Adrenal gland (tissue), 9 donors: ENCODE measurements at regions not wholly inside any gene's neighbourhood (a gene's known extent, or its start where the extent isn't known, plus 50 kb on each side); places are given as distances from the start of the nearest gene placed in this dataset.

Source experiments
- DNase-seq, 7 donors: peaks; one replicate each; pipeline ENCODE4 v3.0.0-alpha.2; 2019 to 2020
- H3K27ac ChIP-seq, 5 donors: fragments of 200-600 bp; sonication (generic) in 4 of 5; 1 replicate in 3 of 5; 2 replicates in 2 of 5; pipeline versions ENCODE4 v1.5.1 to v1.8.0; 2016 to 2020; ENCODE audit warnings: mild to moderate bottlenecking in 1 of 5
- H3K27me3 ChIP-seq: fragments of 200-600 bp; 2 replicates; pipeline ENCODE4 v1.8.0; 2021
- H3K36me3 ChIP-seq, 2 donors: fragments of 200-600 bp; replicated peaks in 1 of 2; 1 replicate in 1 of 2; 2 replicates in 1 of 2; pipeline versions ENCODE4 v1.5.1 to v1.8.0; 2018 to 2022
- H3K4me1 ChIP-seq, 2 donors: fragments of 200-600 bp; replicated peaks in 1 of 2; 1 replicate in 1 of 2; 2 replicates in 1 of 2; pipeline versions ENCODE4 v1.5.1 to v1.8.0; 2018 to 2021
- H3K4me3 ChIP-seq, 4 donors: fragments of 200-600 bp; sonication (generic) in 3 of 4; one replicate each; pipeline ENCODE4 v1.5.1; 2016 to 2018
- H3K9me3 ChIP-seq, 3 donors: fragments of 200-600 bp; sonication (generic) in 1 of 3; replicated peaks in 1 of 3; 1 replicate in 2 of 3; 2 replicates in 1 of 3; pipeline versions ENCODE4 v1.5.1 to v1.8.0; 2016 to 2021
- POLR2A ChIP-seq, 2 donors: fragments of 450-650 bp; IDR thresholded peaks; one replicate each; pipeline ENCODE4 v1.6.1; 2017; ENCODE audit warnings: antibody characterized with exemption in 2 of 2, mild to moderate bottlenecking in 2 of 2, moderate library complexity in 1 of 2
- WGBS, 4 donors: extraction: QIAGEN DNeasy Blood & Tissue Kit in 2 of 4; methylation state at CpG; one replicate each; pipeline versions ENCODE4 v1.1.5 to v1.1.7; 2013 to 2017; 5-methylcytosine and 5-hydroxymethylcytosine counted together
- intact Hi-C, 2 donors: fragments of 100-400 bp; cut with DNase I; formaldehyde crosslinking; loops; one replicate each; pipeline versions ENCODE4 v1.14.1 to v1.15.0; 2022 to 2023
- TF ChIP-seq, protein P1 (sequence below), 6 experiments: fragments of 450-650 bp in 4 of 6; fragments of 200-600 bp in 2 of 6; sonication (generic) in 1 of 6; IDR thresholded peaks; 1 replicate in 5 of 6; 2 replicates in 1 of 6; pipeline versions ENCODE4 v1.5.1 to v1.8.0; 2016 to 2021; ENCODE audit warnings: antibody characterized with exemption in 6 of 6, mild to moderate bottlenecking in 2 of 6, moderate library complexity in 1 of 6
- donor health status: healthy with polysubstance abuse.
- donor health status: Bipolar disorder and iron deficiency.
- donor health status: DM: yes; HTN: yes; CAD: no.
- donor health status: DM: no; HTN: no; CAD: no.
- donor health status: DM: no; HTN: no; CAD: no.

DNA sequence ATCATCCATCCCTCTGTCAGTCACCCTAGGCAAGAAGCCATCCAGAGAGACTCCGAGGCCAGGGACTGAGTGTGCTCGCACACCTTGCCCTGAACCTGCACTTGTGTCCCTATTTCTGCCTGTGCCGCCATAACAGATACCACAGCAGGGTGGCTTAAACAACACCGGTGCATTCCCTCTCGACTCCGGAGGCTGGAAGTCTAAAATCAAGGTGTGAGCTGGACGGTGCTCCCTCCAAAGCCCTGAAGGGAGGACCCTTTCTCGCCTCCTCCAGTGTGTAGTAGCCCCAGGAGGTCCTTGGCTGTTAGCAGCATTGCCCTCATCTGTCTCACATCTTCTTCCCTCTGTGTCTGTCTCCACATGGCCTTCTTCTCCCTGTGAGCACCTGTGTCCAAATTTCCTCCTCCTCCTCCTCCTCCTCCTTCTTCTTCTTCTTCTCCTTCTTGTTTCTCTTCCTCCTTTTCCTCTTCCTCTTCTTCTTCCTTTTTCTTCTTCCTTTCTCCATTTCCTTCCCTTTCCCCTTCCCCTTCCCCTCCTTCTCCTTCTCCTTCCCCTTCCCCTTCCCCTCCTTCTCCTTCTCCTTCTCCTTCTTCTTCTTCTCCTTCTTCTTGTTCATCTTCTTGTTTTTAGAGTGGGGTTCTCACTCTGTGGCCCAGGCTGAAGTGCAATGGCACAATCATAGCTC is 98.1 kb upstream of the ENPP6 start:
- Histone ChIP-seq H3K9me3 (no peaks in the 10 kb centered on the region), H3K4me1 (no peaks in the 10 kb centered on the region), H3K27ac (no peak overlapping the region), H3K36me3 (no peaks in the 10 kb centered on the region), H3K4me3 (no peak overlapping the region), H3K27me3 (no peaks in the 10 kb centered on the region)
- no peak for TF ChIP-seq POLR2A (IDR thresholded peaks at IDR 0.05)
- TF ChIP-seq, protein P1, sequence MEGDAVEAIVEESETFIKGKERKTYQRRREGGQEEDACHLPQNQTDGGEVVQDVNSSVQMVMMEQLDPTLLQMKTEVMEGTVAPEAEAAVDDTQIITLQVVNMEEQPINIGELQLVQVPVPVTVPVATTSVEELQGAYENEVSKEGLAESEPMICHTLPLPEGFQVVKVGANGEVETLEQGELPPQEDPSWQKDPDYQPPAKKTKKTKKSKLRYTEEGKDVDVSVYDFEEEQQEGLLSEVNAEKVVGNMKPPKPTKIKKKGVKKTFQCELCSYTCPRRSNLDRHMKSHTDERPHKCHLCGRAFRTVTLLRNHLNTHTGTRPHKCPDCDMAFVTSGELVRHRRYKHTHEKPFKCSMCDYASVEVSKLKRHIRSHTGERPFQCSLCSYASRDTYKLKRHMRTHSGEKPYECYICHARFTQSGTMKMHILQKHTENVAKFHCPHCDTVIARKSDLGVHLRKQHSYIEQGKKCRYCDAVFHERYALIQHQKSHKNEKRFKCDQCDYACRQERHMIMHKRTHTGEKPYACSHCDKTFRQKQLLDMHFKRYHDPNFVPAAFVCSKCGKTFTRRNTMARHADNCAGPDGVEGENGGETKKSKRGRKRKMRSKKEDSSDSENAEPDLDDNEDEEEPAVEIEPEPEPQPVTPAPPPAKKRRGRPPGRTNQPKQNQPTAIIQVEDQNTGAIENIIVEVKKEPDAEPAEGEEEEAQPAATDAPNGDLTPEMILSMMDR (IDR thresholded peaks at IDR 0.05), result no peak
- 92 to 97% (median 95%) methylated on average over 8 of the region's 8 CpGs for WGBS, 4 donors
- DNase-seq, result peak in 1 of 7 donors; percentile 35
- intact Hi-C loops, result no loop called here

DNA sequence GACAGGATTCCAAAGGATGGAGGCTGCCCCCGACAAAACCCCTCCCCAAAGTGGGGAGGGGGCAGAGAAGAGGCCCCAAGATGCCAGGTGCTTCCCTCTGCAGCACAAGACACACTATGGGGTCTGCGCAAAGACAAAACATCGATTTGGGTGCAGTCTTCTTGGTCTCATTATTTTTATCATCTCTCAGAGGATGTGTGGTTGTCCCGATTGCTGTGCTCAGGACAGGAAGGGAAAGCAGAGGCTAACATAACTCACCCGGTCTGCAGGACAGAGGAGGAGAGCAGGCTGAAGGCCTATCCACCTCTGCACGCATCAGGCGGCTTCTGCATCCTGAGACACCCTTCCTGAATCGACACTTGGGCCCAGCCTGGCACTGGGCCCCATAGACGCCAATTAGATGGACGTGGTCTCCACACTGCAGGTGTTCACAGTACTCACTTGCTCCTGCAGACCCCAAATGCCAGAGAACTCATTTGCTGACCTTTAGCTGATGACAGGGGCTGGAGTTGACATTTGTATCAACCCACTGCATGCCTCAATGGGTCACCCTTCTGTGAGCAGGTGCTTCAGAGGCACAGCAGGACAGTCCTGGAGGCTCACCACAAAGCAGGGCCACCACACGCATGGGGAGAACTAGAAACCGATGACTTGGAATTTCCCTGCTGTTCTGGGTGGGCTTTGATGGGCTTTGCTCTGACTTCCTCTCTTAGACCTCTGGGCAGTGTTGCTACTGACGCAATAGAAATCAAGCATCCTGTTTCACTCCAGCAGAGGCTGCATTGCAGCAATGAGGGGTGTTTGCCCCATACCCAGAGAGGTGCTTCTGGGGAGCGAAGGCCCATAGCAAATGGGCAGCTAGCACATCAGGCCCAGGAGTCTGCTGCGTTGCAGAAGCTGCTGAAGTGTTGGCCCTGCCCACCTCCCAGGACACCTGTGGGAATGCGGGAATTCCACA is 96.3 kb upstream of the ENPP6 start:
- Histone ChIP-seq H3K4me3 (no peak overlapping the region), H3K4me1 (no peaks in the 10 kb centered on the region), H3K9me3 (no peaks in the 10 kb centered on the region), H3K27me3 (no peaks in the 10 kb centered on the region), H3K36me3 (no peaks in the 10 kb centered on the region), H3K27ac (no peak overlapping the region)
- 77 to 90% (median 82%) methylated on average over 13 to 16 of the region's 16 CpGs for WGBS, 4 donors
- DNase-seq, result peak in 4 of 7 donors; percentile 29 to 54 (median 34)
- TF ChIP-seq, protein P1 (IDR thresholded peaks at IDR 0.05), result no peak
- TF ChIP-seq POLR2A (IDR thresholded peaks at IDR 0.05), result no peak
- intact Hi-C loops, result no loop called here

DNA sequence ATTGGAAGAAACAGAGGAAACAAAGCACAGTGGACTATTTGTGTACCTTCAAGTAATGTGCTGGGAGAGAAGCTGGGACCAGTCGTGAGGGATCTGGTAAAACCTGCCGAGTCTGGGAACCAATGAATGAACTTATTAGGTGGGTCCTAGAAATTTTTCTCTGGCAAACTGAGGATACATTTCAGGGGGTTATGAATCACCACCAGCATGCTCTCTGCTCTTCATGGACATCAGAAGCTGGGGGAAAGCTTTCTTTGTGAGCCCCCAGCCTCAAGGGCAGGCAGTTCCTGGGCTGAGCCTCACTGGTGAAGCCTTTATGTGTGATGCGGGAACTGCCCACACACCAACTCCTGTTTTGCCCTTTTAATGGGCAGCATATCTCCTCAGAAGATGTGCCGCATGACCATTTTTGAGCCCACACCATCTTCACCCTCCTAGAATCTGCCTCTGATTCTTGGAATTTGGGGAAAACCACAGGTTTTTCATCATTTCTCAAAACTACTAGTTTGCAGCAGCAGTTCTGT is 95.4 kb upstream of the ENPP6 start:
- no peaks in the 10 kb centered on the region for H3K4me1 ChIP-seq
- no peak overlapping the region for H3K27ac ChIP-seq
- no peaks in the 10 kb centered on the region for H3K27me3 ChIP-seq
- no peaks in the 10 kb centered on the region for H3K9me3 ChIP-seq
- peak in 2 of 7 donors; percentile 4 to 6 for DNase-seq
- intact Hi-C loops, result no loop called here
- no peaks in the 10 kb centered on the region for H3K36me3 ChIP-seq
- WGBS, 4 donors, result 85 to 97% (median 96%) methylated on average over 4 of the region's 4 CpGs
- TF ChIP-seq, protein P1 (IDR thresholded peaks at IDR 0.05), result no peak
- TF ChIP-seq POLR2A (IDR thresholded peaks at IDR 0.05), result no peak
- no peak overlapping the region for H3K4me3 ChIP-seq

DNA sequence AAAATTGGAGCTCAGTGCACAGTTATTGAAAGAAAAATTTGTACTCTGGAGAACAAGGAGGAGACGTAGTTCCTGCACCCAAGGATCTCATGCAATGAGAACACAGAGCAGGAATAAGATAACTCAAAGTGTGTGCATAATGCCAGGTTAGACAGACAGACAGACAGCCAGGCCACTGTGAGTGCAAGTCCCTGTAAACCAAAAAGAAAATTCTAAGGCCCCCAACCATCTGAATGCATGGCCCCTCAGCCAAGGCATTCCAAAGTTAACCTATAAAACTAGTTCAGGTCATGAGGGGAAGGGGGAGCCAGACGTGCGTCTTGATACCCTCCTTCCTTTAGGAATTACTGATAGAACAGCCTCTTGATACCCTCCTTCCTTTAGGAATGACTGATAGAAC is 94.5 kb upstream of the ENPP6 start:
- intact Hi-C loops, result no loop called here
- 89 to 97% (median 94%) methylated on average over 3 of the region's 3 CpGs for WGBS, 4 donors
- H3K4me3 ChIP-seq, result no peak overlapping the region
- no peaks in the 10 kb centered on the region for H3K4me1 ChIP-seq
- H3K27ac ChIP-seq, result no peak overlapping the region
- no peaks in the 10 kb centered on the region for H3K36me3 ChIP-seq
- no peaks in the 10 kb centered on the region for H3K27me3 ChIP-seq
- no peak for TF ChIP-seq POLR2A (IDR thresholded peaks at IDR 0.05)
- TF ChIP-seq, protein P1 (IDR thresholded peaks at IDR 0.05), result no peak
- peak in 2 of 7 donors; percentile 4 to 15 for DNase-seq
- H3K9me3 ChIP-seq, result no peaks in the 10 kb centered on the region
